ENCODE measurements at regions not wholly inside any gene's neighbourhood (a gene's known extent, or its start where the extent isn't known, plus 50 kb on each side); places are given as distances from the start of the nearest gene placed in this dataset.
"Not testable (repeated sequence)": the region's sequence is repeated elsewhere in the genome, so short reads cannot be mapped to it uniquely, and the experiment has no call there.

DNA sequence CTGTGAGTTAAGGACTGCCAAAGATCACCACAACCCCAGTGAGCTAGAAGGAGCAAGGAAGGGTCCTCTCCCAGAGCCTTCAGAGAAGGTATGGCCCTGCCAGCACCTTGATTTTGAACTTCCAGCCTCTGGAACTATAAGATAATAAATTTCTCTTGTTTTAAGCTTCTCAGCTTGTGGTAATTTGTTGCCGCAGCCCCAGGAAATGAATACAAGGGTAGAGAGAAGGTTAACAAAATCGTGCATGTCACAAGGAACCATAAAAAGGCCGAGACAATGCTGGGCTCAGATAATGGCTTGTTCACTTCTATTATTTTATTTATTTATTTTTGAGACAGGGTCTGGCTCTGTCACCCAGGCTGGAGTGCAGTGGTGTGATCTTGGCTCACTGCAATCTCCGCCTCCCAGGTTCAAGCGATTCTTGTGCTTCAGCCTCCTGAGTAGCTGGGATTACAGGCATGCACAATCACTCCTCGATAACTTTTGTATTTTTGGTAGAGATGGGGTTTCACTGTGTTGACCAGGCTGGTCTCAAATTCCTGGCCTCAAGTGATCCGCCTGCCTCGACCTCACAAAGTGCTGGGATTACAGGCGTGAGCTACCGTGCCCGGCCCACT lies 71.5 kb downstream of the WSB1 start:
- not testable (repeated sequence) for H3K27me3 ChIP-seq (ENCODE audit: control insufficient read depth, low read length); H3K27ac ChIP-seq (ENCODE audit: low read depth, low read length); H3K79me2 ChIP-seq (ENCODE audit: control insufficient read depth, low read length); H3K4me3 ChIP-seq (ENCODE audit: low read length); H3K4me2 ChIP-seq (ENCODE audit: low read length); H3K36me3 ChIP-seq (ENCODE audit: control insufficient read depth, low read length); H4K20me1 ChIP-seq (ENCODE audit: control insufficient read depth, insufficient read depth, low read depth, low read length); H3K4me1 ChIP-seq (ENCODE audit: control insufficient read depth, low read length); H3K9me2 ChIP-seq (replicated peaks; ENCODE audit: control insufficient read depth, low read length); H3K9me3 ChIP-seq (ENCODE audit: control insufficient read depth, insufficient read depth, low read length); H3F3A ChIP-seq (ENCODE audit: control insufficient read depth, insufficient read depth)

DNA sequence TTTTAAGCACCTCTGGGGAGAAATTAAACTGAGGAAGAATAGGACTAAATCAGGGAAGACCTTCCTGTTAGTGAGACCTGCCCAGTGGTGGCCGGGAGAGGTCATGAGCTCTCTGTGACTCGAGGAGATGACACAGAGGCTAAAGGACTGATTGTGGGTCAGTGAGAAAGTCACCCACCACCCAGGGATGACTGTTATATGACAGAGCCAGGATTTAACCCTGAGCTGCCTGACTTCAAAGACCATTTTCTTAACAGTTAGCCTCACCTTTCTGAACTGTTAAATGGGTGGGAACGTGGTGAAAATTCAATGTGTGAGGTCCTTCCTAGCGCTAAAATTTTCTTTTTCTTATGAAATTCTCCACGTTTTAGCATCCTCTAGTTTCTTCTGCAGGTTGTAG lies 72.5 kb downstream of the WSB1 start:
- Histone ChIP-seq H3K36me3 (ENCODE audit: control insufficient read depth, low read length) (no peaks in the 10 kb centered on the region), H3K4me3 (ENCODE audit: low read length) (no peak overlapping the region), H3K4me2 (ENCODE audit: low read length) (no peak overlapping the region), H3K79me2 (ENCODE audit: control insufficient read depth, low read length) (no peaks in the 10 kb centered on the region), H3K9me3 (ENCODE audit: control insufficient read depth, insufficient read depth, low read length) (no peaks in the 10 kb centered on the region), H3K4me1 (ENCODE audit: control insufficient read depth, low read length) (no peaks in the 10 kb centered on the region), H3F3A (ENCODE audit: control insufficient read depth, insufficient read depth) (no peaks in the 10 kb centered on the region), H3K27me3 (ENCODE audit: control insufficient read depth, low read length) (no peaks in the 10 kb centered on the region), H3K9me2 (replicated peaks; ENCODE audit: control insufficient read depth, low read length) (no peaks in the 10 kb centered on the region), H4K20me1 (ENCODE audit: control insufficient read depth, insufficient read depth, low read depth, low read length) (no peaks in the 10 kb centered on the region), H3K27ac (ENCODE audit: low read depth, low read length) (no peak overlapping the region)
- no peak for TF ChIP-seq EZH2phosphoT487 (IDR thresholded peaks at IDR 0.05; ENCODE audit: borderline replicate concordance, low read length)
- TF ChIP-seq, protein P1, sequence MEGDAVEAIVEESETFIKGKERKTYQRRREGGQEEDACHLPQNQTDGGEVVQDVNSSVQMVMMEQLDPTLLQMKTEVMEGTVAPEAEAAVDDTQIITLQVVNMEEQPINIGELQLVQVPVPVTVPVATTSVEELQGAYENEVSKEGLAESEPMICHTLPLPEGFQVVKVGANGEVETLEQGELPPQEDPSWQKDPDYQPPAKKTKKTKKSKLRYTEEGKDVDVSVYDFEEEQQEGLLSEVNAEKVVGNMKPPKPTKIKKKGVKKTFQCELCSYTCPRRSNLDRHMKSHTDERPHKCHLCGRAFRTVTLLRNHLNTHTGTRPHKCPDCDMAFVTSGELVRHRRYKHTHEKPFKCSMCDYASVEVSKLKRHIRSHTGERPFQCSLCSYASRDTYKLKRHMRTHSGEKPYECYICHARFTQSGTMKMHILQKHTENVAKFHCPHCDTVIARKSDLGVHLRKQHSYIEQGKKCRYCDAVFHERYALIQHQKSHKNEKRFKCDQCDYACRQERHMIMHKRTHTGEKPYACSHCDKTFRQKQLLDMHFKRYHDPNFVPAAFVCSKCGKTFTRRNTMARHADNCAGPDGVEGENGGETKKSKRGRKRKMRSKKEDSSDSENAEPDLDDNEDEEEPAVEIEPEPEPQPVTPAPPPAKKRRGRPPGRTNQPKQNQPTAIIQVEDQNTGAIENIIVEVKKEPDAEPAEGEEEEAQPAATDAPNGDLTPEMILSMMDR (IDR thresholded peaks at IDR 0.05; ENCODE audit: low read depth, low read length, poor library complexity, severe bottlenecking) = no peak

DNA sequence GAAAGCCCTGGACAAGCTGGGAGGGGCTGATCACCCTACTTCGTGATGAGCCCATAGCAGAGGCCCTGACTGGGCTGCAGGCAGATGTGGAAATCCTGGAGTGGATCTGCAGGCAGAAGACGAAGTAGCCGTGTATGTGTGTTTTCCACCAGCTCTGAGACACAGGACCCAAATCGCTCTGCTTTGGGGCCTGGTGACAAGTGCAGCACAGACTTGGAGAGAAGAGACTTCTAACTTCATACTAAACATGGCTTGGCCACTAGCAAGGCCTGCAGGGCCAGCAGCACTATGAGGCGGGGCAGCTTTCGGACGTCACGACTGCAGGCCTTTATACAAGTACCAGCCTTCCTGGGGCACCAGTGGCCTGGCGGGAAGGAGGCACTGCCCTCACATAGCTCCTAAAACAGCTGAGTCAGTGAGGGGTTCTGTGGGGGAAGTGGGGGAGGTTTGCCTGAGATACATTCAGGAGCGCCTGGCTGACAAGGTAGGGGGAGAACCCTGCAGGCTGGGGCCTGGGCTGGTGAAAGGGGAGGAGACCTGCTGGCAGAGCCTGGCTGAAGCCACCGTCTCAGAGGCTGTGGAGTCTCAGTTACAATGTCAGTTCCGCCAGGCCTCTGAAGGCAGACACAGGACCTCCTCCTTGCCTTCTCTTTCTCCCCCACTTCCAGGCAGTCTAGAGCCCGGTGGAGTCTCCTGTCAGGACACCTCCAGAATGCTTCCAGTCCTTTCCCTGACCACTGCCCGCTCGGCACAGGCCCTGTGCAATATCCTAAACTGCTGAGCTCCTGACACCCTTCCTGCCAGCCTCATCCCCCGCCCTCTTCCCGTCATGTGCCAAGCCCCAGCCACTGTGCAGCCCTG lies 73.4 kb downstream of the WSB1 start:
- Histone ChIP-seq H3K4me2 (ENCODE audit: low read length) (no peak overlapping the region), H3K79me2 (ENCODE audit: control insufficient read depth, low read length) (no peaks in the 10 kb centered on the region), H3K27ac (ENCODE audit: low read depth, low read length) (no peak overlapping the region), H3K27me3 (ENCODE audit: control insufficient read depth, low read length) (no peaks in the 10 kb centered on the region), H3K9me3 (ENCODE audit: control insufficient read depth, insufficient read depth, low read length) (no peaks in the 10 kb centered on the region), H4K20me1 (ENCODE audit: control insufficient read depth, insufficient read depth, low read depth, low read length) (no peaks in the 10 kb centered on the region), H3K4me3 (ENCODE audit: low read length) (no peak overlapping the region), H3K36me3 (ENCODE audit: control insufficient read depth, low read length) (no peaks in the 10 kb centered on the region), H3K9me2 (replicated peaks; ENCODE audit: control insufficient read depth, low read length) (no peaks in the 10 kb centered on the region), H3F3A (ENCODE audit: control insufficient read depth, insufficient read depth) (no peaks in the 10 kb centered on the region), H3K4me1 (ENCODE audit: control insufficient read depth, low read length) (no peaks in the 10 kb centered on the region)
- no peak for TF ChIP-seq EZH2phosphoT487 (IDR thresholded peaks at IDR 0.05; ENCODE audit: borderline replicate concordance, low read length)
- TF ChIP-seq, protein P1 (IDR thresholded peaks at IDR 0.05; ENCODE audit: low read depth, low read length, poor library complexity, severe bottlenecking) = no peak

DNA sequence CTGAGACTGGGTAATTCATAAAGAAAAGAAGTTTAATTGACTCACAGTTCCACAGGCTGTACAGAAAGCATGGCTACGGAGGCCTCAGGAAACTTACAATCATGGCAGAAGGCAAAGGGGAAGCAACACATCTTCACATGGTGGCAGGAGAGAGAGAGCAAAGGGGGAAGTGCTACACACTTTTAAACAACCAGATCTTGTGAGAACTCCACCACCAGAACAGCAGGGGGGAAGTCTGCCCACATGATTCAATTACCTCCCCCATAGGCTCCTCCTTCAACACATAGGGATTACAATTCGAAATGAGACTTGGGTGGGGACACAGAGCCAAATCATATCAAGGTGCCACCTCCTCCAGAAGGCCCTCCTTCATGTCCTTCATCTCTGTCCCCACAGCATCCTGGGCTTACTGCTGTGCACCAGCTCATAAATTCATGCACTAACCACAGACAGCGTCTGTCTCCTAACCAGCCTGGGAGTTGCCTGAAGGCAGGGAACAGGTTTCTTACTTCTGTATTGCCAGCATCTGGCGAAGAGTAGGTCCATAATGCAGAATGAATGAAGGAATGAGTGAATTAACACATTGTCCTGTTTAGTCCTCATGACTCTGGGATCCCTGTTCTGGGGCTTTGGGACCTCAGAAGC lies 74.4 kb downstream of the WSB1 start:
- Histone ChIP-seq H3K36me3 (ENCODE audit: control insufficient read depth, low read length) (no peaks in the 10 kb centered on the region), H3K4me1 (ENCODE audit: control insufficient read depth, low read length) (no peaks in the 10 kb centered on the region), H3K4me3 (ENCODE audit: low read length) (no peak overlapping the region), H3K9me3 (ENCODE audit: control insufficient read depth, insufficient read depth, low read length) (no peaks in the 10 kb centered on the region), H3K27me3 (ENCODE audit: control insufficient read depth, low read length) (no peaks in the 10 kb centered on the region), H3K9me2 (replicated peaks; ENCODE audit: control insufficient read depth, low read length) (no peaks in the 10 kb centered on the region), H3K4me2 (ENCODE audit: low read length) (no peak overlapping the region), H3K27ac (ENCODE audit: low read depth, low read length) (no peak overlapping the region), H3F3A (ENCODE audit: control insufficient read depth, insufficient read depth) (no peaks in the 10 kb centered on the region), H4K20me1 (ENCODE audit: control insufficient read depth, insufficient read depth, low read depth, low read length) (no peaks in the 10 kb centered on the region), H3K79me2 (ENCODE audit: control insufficient read depth, low read length) (no peaks in the 10 kb centered on the region)
- TF ChIP-seq, protein P1 (IDR thresholded peaks at IDR 0.05; ENCODE audit: low read depth, low read length, poor library complexity, severe bottlenecking) = no peak
- no peak for TF ChIP-seq EZH2phosphoT487 (IDR thresholded peaks at IDR 0.05; ENCODE audit: borderline replicate concordance, low read length)
